ENCODE measurements at regions not wholly inside any gene's neighbourhood (a gene's known extent, or its start where the extent isn't known, plus 50 kb on each side); places are given as distances from the start of the nearest gene placed in this dataset.
"Not testable (repeated sequence)": the region's sequence is repeated elsewhere in the genome, so short reads cannot be mapped to it uniquely, and the experiment has no call there.

GRCh38 chr5:117347280-117347679 is 772.7 kb upstream of the SEMA6A start:
- no peak for TF ChIP-seq POLR2AphosphoS5 (IDR thresholded peaks at IDR 0.05)
- TF ChIP-seq, protein P1, sequence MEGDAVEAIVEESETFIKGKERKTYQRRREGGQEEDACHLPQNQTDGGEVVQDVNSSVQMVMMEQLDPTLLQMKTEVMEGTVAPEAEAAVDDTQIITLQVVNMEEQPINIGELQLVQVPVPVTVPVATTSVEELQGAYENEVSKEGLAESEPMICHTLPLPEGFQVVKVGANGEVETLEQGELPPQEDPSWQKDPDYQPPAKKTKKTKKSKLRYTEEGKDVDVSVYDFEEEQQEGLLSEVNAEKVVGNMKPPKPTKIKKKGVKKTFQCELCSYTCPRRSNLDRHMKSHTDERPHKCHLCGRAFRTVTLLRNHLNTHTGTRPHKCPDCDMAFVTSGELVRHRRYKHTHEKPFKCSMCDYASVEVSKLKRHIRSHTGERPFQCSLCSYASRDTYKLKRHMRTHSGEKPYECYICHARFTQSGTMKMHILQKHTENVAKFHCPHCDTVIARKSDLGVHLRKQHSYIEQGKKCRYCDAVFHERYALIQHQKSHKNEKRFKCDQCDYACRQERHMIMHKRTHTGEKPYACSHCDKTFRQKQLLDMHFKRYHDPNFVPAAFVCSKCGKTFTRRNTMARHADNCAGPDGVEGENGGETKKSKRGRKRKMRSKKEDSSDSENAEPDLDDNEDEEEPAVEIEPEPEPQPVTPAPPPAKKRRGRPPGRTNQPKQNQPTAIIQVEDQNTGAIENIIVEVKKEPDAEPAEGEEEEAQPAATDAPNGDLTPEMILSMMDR (IDR thresholded peaks at IDR 0.05): no peak
- TF ChIP-seq POLR2A (IDR thresholded peaks at IDR 0.05): no peak
- no peak for TF ChIP-seq EP300 (IDR thresholded peaks at IDR 0.05)
- no peak overlapping the region for H3K27ac ChIP-seq
- WGBS, 5 donors: 51 to 66% (median 62%) methylated on average over 2 of the region's 2 CpGs
- intact Hi-C loops (cut with DNase I; ENCODE audit: low total_unique reads): no loop called here
- no peaks in the 10 kb centered on the region for H3K27me3 ChIP-seq
- no peak overlapping the region for H3K4me3 ChIP-seq
- no peaks in the 10 kb centered on the region for H3K36me3 ChIP-seq
- DNase-seq: no peak
- H3K4me1 ChIP-seq: no peaks in the 10 kb centered on the region
- H3K9me3 ChIP-seq: no peaks in the 10 kb centered on the region

DNA sequence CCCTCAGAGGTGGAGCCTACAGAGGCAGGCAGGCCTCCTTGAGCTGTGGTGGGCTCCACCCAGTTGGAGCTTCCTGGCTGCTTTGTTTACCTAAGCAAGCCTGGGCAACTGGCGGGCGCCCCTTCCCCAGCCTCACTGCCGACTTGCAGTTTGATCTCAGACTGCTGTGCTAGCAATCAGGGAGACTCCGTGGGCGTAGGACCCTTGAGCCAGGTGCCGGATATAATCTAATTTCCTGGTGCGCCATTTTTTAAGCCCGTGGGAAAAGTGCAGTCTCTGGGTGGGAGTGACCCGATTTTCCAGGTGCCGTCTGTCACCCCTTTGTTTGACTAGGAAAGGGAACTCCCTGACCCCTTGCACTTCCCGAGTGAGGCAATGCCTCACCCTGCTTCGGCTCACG is 769.1 kb upstream of the SEMA6A start:
- H3K27ac ChIP-seq; H3K27me3 ChIP-seq; intact Hi-C loops (cut with DNase I; ENCODE audit: low total_unique reads); H3K4me3 ChIP-seq; H3K4me1 ChIP-seq; H3K9me3 ChIP-seq; H3K36me3 ChIP-seq: not testable (repeated sequence)
- peak in 1 of 2 donors; percentile 3 for DNase-seq
- WGBS, 5 donors: 47 to 80% (median 64%) methylated on average over 7 to 13 of the region's 13 CpGs

DNA sequence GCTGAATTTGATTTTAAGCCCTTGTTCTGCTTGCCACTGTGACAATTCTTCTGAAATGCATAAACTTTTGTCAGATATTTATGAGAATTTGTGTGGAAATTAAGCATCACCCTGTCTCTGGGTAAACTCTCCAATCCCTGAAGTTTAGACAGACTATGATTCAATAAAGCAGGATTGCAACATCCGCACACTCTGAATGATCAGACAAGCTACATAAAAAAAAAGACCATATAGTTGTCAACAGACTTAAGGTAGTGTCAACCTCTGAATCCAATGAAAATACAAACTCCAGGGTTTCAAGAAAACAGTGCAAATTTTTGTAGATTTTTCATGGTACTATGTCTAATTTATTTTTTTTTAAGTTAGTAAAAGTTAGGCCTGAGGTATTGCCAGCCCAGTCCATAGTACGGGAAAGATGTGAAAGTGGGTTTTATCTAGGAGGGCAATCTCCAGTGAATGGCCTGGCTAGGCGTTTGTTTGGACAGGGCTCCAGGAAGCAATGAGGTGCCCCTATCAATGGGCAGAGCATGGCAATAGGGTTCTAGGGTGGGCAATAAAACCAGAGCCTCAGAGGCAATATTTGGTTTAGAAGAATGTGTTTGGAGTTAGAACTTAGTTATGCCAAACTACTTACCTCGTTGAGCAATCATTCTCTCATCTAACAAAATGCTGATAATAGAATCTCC is 762.6 kb upstream of the SEMA6A start:
- Histone ChIP-seq H3K27me3 (no peaks in the 10 kb centered on the region), H3K4me3 (no peak overlapping the region), H3K27ac (no peak overlapping the region), H3K9me3 (no peaks in the 10 kb centered on the region), H3K4me1 (no peaks in the 10 kb centered on the region), H3K36me3 (no peaks in the 10 kb centered on the region)
- no peak for DNase-seq
- no peak for TF ChIP-seq POLR2A (IDR thresholded peaks at IDR 0.05)
- TF ChIP-seq POLR2AphosphoS5 (IDR thresholded peaks at IDR 0.05): no peak
- TF ChIP-seq, protein P1 (IDR thresholded peaks at IDR 0.05): no peak
- no peak for TF ChIP-seq EP300 (IDR thresholded peaks at IDR 0.05)
- intact Hi-C loops (cut with DNase I; ENCODE audit: low total_unique reads): no loop called here
- WGBS, 5 donors: 65 to 76% (median 69%) methylated on average over 4 of the region's 4 CpGs

- H3K9me3 ChIP-seq: no peaks in the 10 kb centered on the region
- no peaks in the 10 kb centered on the region for H3K4me1 ChIP-seq
- H3K27me3 ChIP-seq: no peaks in the 10 kb centered on the region
- no peak for TF ChIP-seq EP300 (IDR thresholded peaks at IDR 0.05)
- TF ChIP-seq, protein P1 (IDR thresholded peaks at IDR 0.05): no peak
- TF ChIP-seq POLR2A (IDR thresholded peaks at IDR 0.05): no peak
- TF ChIP-seq POLR2AphosphoS5 (IDR thresholded peaks at IDR 0.05): no peak
- DNase-seq: no peak
- WGBS, 5 donors: 71 to 89% (median 85%) methylated on average over 3 of the region's 3 CpGs
- intact Hi-C loops (cut with DNase I; ENCODE audit: low total_unique reads): no loop called here
- no peak overlapping the region for H3K27ac ChIP-seq
- H3K36me3 ChIP-seq: no peaks in the 10 kb centered on the region
- no peak overlapping the region for H3K4me3 ChIP-seq
These were observed 761.6 kb upstream of the SEMA6A start for GRCh38 chr5:117336208-117336607.

- intact Hi-C loops (cut with DNase I; ENCODE audit: low total_unique reads): no loop called here
These were observed 758.4 kb upstream of the SEMA6A start for GRCh38 chr5:117333011-117333410.

More at GRCh38 chr5:117333011-117333410, 758.4 kb upstream of the SEMA6A start:
- no peak for TF ChIP-seq POLR2A (IDR thresholded peaks at IDR 0.05)
- TF ChIP-seq, protein P1 (IDR thresholded peaks at IDR 0.05): no peak
- no peak for TF ChIP-seq EP300 (IDR thresholded peaks at IDR 0.05)
- TF ChIP-seq POLR2AphosphoS5 (IDR thresholded peaks at IDR 0.05): no peak
- Histone ChIP-seq H3K27ac (no peak overlapping the region), H3K4me3 (no peak overlapping the region), H3K9me3 (no peaks in the 10 kb centered on the region), H3K27me3 (no peaks in the 10 kb centered on the region), H3K4me1 (no peaks in the 10 kb centered on the region), H3K36me3 (no peaks in the 10 kb centered on the region)
- WGBS, 5 donors: 89 to 92% (median 91%) methylated on average over 3 of the region's 3 CpGs
- no peak for DNase-seq
